GM23338 (cell line): ENCODE measurements at regions not wholly inside any gene's neighbourhood (a gene's known extent, or its start where the extent isn't known, plus 50 kb on each side); places are given as distances from the start of the nearest gene placed in this dataset.

Experiments used
- ETS1 ChIP-seq: IDR thresholded peaks from 2 replicates; pipeline ENCODE4 v1.6.1; 2016; ENCODE audit warnings: antibody characterized with exemption
- EZH2 ChIP-seq: fragments of 200-600 bp; sonication (generic); IDR thresholded peaks from one replicate; pipeline ENCODE4 v1.8.0; 2017; ENCODE audit warnings: antibody characterized with exemption, mild to moderate bottlenecking, low read depth; ENCODE audit not compliant: unreplicated experiment
- ZNF114 ChIP-seq: fragments of 250-450 bp; sonication (Bioruptor Pico); IDR thresholded peaks from 2 replicates; pipeline ENCODE4 v1.5.0; 2020; ENCODE audit warnings: mild to moderate bottlenecking, moderate library complexity
- TF ChIP-seq, protein P1 (sequence below), 2 experiments: fragments of 200-600 bp in 1 of 2; sonication (generic) in 1 of 2; conservative IDR thresholded peaks; 2 replicates each; pipeline versions ENCODE4 v1.5.1 to v1.6.1; 2016 to 2017; ENCODE audit warnings: antibody characterized with exemption in 2 of 2, low read depth in 2 of 2, mild to moderate bottlenecking in 2 of 2, moderate library complexity in 1 of 2

- no peak for TF ChIP-seq EZH2
- TF ChIP-seq, protein P1, sequence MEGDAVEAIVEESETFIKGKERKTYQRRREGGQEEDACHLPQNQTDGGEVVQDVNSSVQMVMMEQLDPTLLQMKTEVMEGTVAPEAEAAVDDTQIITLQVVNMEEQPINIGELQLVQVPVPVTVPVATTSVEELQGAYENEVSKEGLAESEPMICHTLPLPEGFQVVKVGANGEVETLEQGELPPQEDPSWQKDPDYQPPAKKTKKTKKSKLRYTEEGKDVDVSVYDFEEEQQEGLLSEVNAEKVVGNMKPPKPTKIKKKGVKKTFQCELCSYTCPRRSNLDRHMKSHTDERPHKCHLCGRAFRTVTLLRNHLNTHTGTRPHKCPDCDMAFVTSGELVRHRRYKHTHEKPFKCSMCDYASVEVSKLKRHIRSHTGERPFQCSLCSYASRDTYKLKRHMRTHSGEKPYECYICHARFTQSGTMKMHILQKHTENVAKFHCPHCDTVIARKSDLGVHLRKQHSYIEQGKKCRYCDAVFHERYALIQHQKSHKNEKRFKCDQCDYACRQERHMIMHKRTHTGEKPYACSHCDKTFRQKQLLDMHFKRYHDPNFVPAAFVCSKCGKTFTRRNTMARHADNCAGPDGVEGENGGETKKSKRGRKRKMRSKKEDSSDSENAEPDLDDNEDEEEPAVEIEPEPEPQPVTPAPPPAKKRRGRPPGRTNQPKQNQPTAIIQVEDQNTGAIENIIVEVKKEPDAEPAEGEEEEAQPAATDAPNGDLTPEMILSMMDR (conservative IDR thresholded peaks at IDR 0.05; ENCODE audit: low read depth in 2 of 2) = no peak
- no peak for TF ChIP-seq ZNF114
- no peak for TF ChIP-seq ETS1
Measured at GRCh38 chr5:173781816-173782670, 106.1 kb upstream of the CPEB4 start.
